ENCODE measurements at regions not wholly inside any gene's neighbourhood (a gene's known extent, or its start where the extent isn't known, plus 50 kb on each side); places are given as distances from the start of the nearest gene placed in this dataset.

GRCh38 chr13:93023929-93024328 lies 202.7 kb upstream of the GPC6 start:
- no peak for TF ChIP-seq CTCF (IDR thresholded peaks at IDR 0.05; ENCODE audit: low read depth, low read length)
- TF ChIP-seq EZH2phosphoT487 (IDR thresholded peaks at IDR 0.05; ENCODE audit: low read depth) = no peak
